Upper lobe of right lung (tissue), 1 donor: ENCODE measurements at regions not wholly inside any gene's neighbourhood (a gene's known extent, or its start where the extent isn't known, plus 50 kb on each side); places are given as distances from the start of the nearest gene placed in this dataset.

Source experiments
- ATAC-seq: fragments of 200-7000 bp; cut with Tn5 transposase; one replicate; pipeline ENCODE4 v1.9.1; 2020; ENCODE audit warnings: mild to moderate bottlenecking, moderate library complexity
- DNase-seq: peaks from one replicate; pipeline ENCODE4 v3.0.0-alpha.2; 2020
- H3K27ac ChIP-seq: fragments of 200-600 bp; one replicate; pipeline ENCODE4 v1.8.0; 2022
- H3K27me3 ChIP-seq: fragments of 200-600 bp; one replicate; pipeline ENCODE4 v1.8.0; 2022; ENCODE audit warnings: mild to moderate bottlenecking
- H3K36me3 ChIP-seq: fragments of 200-600 bp; one replicate; pipeline ENCODE4 v1.8.0; 2022
- H3K4me1 ChIP-seq: fragments of 200-600 bp; one replicate; pipeline ENCODE4 v1.8.0; 2022
- H3K4me3 ChIP-seq: fragments of 200-600 bp; one replicate; pipeline ENCODE4 v1.8.0; 2022; ENCODE audit warnings: mild to moderate bottlenecking
- H3K9me3 ChIP-seq: fragments of 200-600 bp; one replicate; pipeline ENCODE4 v1.8.0; 2022
- CTCF ChIP-seq: fragments of 200-600 bp; IDR thresholded peaks from one replicate; pipeline ENCODE4 v1.8.0; 2022; ENCODE audit warnings: antibody characterized with exemption
- intact Hi-C: fragments of 100-400 bp; cut with DNase I; formaldehyde crosslinking; loops from one replicate; pipeline ENCODE4 v1.11.0; 2022
- donor health status: DM: no; HTN: yes; CAD: no; lungs with severe emphysema.

- ATAC-seq = no peak
- no peak for TF ChIP-seq CTCF
- Histone ChIP-seq H3K36me3 (no peaks in the 10 kb centered on the region), H3K9me3 (no peaks in the 10 kb centered on the region), H3K27ac (no peak overlapping the region), H3K4me1 (no peaks in the 10 kb centered on the region), H3K4me3 (no peak overlapping the region), H3K27me3 (no peaks in the 10 kb centered on the region)
- no peak for DNase-seq
- intact Hi-C loops = no loop called here
Observed at GRCh38 chr6:109269057-109269456, 113.2 kb downstream of the CD164 start.

DNA sequence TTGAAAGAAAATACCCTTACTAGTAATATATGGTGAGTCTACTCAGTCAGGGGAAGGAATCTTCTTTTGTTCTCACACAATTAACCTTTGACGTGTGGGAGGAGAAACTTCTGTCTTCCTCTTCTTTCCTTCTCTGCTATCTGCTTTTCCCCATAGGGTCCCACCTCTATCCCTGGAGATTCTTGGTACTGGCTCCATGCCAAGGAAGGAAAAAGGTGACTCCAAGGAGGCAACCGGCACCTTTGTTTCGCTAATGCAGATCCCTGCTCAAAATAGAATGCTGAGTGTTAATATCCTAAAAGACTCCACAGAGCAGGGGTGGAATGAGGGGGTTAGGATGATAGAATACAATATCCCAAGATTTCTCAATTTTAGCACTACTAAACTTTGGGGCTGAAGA lies 116.7 kb downstream of the CD164 start:
- no peaks in the 10 kb centered on the region for H3K27me3 ChIP-seq
- H3K27ac ChIP-seq = no peak overlapping the region
- H3K4me3 ChIP-seq = no peak overlapping the region
- ATAC-seq = no peak
- H3K9me3 ChIP-seq = no peaks in the 10 kb centered on the region
- intact Hi-C loops = no loop called here
- TF ChIP-seq CTCF = no peak
- DNase-seq = no peak
- no peaks in the 10 kb centered on the region for H3K4me1 ChIP-seq
- no peaks in the 10 kb centered on the region for H3K36me3 ChIP-seq

DNA sequence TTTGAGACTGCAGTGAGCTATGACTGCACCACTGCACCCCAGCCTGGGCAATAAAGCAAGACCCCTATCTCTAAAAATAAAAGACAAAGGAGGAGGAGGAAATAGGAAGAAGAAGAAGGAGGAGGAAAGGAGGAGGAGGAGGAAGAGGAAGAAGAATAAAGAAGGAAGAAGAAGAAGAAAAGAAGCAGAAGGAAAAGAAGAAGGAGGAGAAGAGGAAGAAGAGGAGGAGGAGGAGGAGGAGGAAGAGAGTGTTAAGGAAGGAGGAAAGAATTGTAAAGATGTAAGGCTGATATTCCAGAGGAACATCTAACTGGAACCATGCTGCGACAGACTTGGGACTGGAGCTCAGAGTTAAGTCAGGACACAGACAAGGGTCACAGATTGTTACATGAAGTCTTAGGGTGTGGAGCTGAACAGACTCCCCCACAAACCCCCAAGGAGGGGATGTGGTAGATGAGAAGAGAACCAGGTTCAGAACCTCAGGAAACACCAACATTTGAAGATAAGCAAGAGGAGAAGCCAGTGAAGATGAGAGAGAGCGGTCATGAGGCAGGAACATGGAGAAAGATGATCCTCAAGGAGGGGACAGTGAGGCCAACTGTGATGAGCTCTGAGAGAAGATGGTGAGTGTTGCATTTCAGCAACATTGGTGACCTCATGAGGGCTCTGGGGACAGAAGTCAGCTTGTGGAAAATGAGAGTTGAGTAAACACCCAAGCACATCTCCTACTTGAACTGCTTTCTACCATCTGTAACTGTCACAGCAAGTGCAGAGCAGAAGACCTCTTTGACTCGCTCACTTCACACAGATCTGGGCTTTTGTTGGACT lies 118.2 kb downstream of the CD164 start:
- no peaks in the 10 kb centered on the region for H3K4me1 ChIP-seq
- H3K9me3 ChIP-seq = no peaks in the 10 kb centered on the region
- H3K27ac ChIP-seq = no peak overlapping the region
- no peak overlapping the region for H3K4me3 ChIP-seq
- TF ChIP-seq CTCF = no peak
- H3K27me3 ChIP-seq = no peaks in the 10 kb centered on the region
- intact Hi-C loops = no loop called here
- H3K36me3 ChIP-seq = no peaks in the 10 kb centered on the region
- DNase-seq (no peak), ATAC-seq (no peak)

DNA sequence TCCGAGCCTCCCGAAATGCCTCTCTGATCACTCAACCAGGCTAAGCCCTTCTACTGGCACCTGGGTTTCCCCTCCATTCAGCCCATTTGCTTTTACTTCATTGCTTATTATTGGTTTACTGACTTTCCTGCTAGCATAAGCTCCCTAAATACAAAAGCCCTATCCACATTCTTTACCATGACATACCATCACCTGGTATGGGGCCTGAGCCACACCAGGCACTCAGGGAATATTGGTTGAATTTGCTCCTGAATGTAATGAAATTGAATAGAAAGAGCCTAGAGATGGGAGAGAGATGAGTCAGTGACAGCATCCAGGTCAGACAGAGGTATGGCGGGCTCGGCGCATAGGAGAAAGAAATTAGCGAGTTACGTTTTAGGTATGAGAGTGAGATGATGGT lies 120.0 kb downstream of the CD164 start:
- Histone ChIP-seq H3K4me1 (no peaks in the 10 kb centered on the region), H3K4me3 (no peak overlapping the region), H3K9me3 (no peaks in the 10 kb centered on the region), H3K27me3 (no peaks in the 10 kb centered on the region), H3K36me3 (no peaks in the 10 kb centered on the region), H3K27ac (no peak overlapping the region)
- ATAC-seq = no peak
- no peak for TF ChIP-seq CTCF
- intact Hi-C loops = no loop called here
- DNase-seq = no peak

- no peaks in the 10 kb centered on the region for H3K4me1 ChIP-seq
- no peaks in the 10 kb centered on the region for H3K36me3 ChIP-seq
- TF ChIP-seq CTCF = no peak
- no peak overlapping the region for H3K4me3 ChIP-seq
- DNase-seq = no peak
- no peaks in the 10 kb centered on the region for H3K27me3 ChIP-seq
- ATAC-seq = no peak
- H3K9me3 ChIP-seq = no peaks in the 10 kb centered on the region
- no peak overlapping the region for H3K27ac ChIP-seq
- intact Hi-C loops = no loop called here
Observed at GRCh38 chr6:109261811-109262210, 120.5 kb downstream of the CD164 start.

- H3K4me1 ChIP-seq = no peaks in the 10 kb centered on the region
- ATAC-seq (no peak), DNase-seq (no peak)
- no peaks in the 10 kb centered on the region for H3K27me3 ChIP-seq
- H3K27ac ChIP-seq = no peak overlapping the region
- no peaks in the 10 kb centered on the region for H3K36me3 ChIP-seq
- no peak overlapping the region for H3K4me3 ChIP-seq
- H3K9me3 ChIP-seq = no peaks in the 10 kb centered on the region
- TF ChIP-seq CTCF = no peak
- intact Hi-C loops = no loop called here
Observed at GRCh38 chr6:109260701-109261100, 121.6 kb downstream of the CD164 start.
